Keratinocyte (primary cell): ENCODE measurements at regions not wholly inside any gene's neighbourhood (a gene's known extent, or its start where the extent isn't known, plus 50 kb on each side); places are given as distances from the start of the nearest gene placed in this dataset.

Experiments used
- EZH2 ChIP-seq: IDR thresholded peaks from one replicate; pipeline ENCODE4 v1.6.1; 2012; ENCODE audit warnings: inconsistent platforms, mild to moderate bottlenecking, low read length, moderate library complexity
- TF ChIP-seq, protein P1 (sequence below), 3 experiments: IDR thresholded peaks in 1 of 3; conservative IDR thresholded peaks in 1 of 3; optimal IDR thresholded peaks in 1 of 3; 2 replicates in 2 of 3; 3 replicates in 1 of 3; pipeline versions ENCODE3 to v1.5.1; 2011; ENCODE audit warnings: low read length in 3 of 3, mild to moderate bottlenecking in 3 of 3, moderate library complexity in 2 of 3, control low read depth in 1 of 3, inconsistent platforms in 1 of 3; ENCODE audit not compliant: insufficient read depth in 2 of 3; ENCODE audit errors: extremely low read depth in 1 of 3

DNA sequence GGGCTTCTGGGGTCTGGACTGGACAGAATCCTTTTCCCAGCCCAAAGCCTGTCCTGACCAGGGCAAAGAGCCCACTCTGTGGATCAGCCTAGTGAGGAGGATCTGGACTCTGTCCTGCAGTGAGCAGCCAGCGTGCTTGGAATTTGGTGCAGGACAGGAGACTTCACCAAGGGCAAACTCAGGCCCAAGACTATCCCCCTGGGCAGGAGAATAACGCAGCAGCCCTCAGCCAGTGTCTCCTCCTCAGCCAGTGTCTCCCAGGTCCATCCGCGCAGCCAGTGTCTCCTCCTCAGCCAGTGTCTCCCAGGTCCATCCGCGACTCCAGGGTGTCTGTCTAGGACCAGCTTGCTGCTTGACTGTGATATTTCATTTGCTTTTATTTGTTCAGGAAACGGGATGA, 1334.0 kb downstream of the TBC1D22A start:
- TF ChIP-seq, protein P1, sequence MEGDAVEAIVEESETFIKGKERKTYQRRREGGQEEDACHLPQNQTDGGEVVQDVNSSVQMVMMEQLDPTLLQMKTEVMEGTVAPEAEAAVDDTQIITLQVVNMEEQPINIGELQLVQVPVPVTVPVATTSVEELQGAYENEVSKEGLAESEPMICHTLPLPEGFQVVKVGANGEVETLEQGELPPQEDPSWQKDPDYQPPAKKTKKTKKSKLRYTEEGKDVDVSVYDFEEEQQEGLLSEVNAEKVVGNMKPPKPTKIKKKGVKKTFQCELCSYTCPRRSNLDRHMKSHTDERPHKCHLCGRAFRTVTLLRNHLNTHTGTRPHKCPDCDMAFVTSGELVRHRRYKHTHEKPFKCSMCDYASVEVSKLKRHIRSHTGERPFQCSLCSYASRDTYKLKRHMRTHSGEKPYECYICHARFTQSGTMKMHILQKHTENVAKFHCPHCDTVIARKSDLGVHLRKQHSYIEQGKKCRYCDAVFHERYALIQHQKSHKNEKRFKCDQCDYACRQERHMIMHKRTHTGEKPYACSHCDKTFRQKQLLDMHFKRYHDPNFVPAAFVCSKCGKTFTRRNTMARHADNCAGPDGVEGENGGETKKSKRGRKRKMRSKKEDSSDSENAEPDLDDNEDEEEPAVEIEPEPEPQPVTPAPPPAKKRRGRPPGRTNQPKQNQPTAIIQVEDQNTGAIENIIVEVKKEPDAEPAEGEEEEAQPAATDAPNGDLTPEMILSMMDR (optimal IDR thresholded peaks at IDR 0.05 in 1 of 3, IDR thresholded peaks at IDR 0.05 in 1 of 3, conservative IDR thresholded peaks at IDR 0.05 in 1 of 3; ENCODE audit: extremely low read depth in 1 of 3, insufficient read depth in 2 of 3, low read length in 3 of 3), result no peak
- TF ChIP-seq EZH2, result no peak
